Natural killer cell treated with Interleukin-12 subunit alpha and Interleukin-12 subunit beta and Interleukin-15 and Interleukin-18, amount 100 ng/mL, for 72 hours (primary cell): ENCODE measurements at regions not wholly inside any gene's neighbourhood (a gene's known extent, or its start where the extent isn't known, plus 50 kb on each side); places are given as distances from the start of the nearest gene placed in this dataset.
"Not testable (repeated sequence)": the region's sequence is repeated elsewhere in the genome, so short reads cannot be mapped to it uniquely, and the experiment has no call there.

Experiments used
- ATAC-seq, 2 donors: fragments of 150-1000 bp; cut with Tn5 transposase in 1 of 2; sonication (Bioruptor Pico), chemical (Tn5 transposase) in 1 of 2; 2 replicates each; pipeline ENCODE4 v1.10.0; 2021
- DNase-seq: peaks from one replicate; pipeline ENCODE4 v3.0.0; 2022; ENCODE audit warnings: low spot score
- H3K27ac Mint-ChIP-seq, 2 donors: 1 replicate in 1 of 2; 2 replicates in 1 of 2; pipeline ENCODE4 v1.8.0; 2022; ENCODE audit warnings: mixed read lengths in 2 of 2, mild to moderate bottlenecking in 1 of 2, moderate library complexity in 1 of 2
- H3K27me3 Mint-ChIP-seq, 2 donors: 1 replicate in 1 of 2; 2 replicates in 1 of 2; pipeline ENCODE4 v1.8.0; 2022; ENCODE audit warnings: mixed read lengths in 2 of 2
- H3K36me3 Mint-ChIP-seq: one replicate; pipeline ENCODE4 v1.8.0; 2022; ENCODE audit warnings: mixed read lengths
- H3K4me1 Mint-ChIP-seq, 2 donors: 1 replicate in 1 of 2; 2 replicates in 1 of 2; pipeline ENCODE4 v1.8.0; 2022; ENCODE audit warnings: low read depth in 2 of 2, mixed read lengths in 2 of 2, mild to moderate bottlenecking in 1 of 2
- H3K4me3 Mint-ChIP-seq: one replicate; pipeline ENCODE4 v1.8.0; 2022; ENCODE audit warnings: mixed read lengths
- H3K9me3 Mint-ChIP-seq: 2 replicates; pipeline ENCODE4 v1.8.0; 2022; ENCODE audit warnings: mixed read lengths

- Mint-ChIP-seq H3K4me1 (peaks cover 5 to 13% of the 10 kb centered on the region in 2 donors), H3K27me3 (no peaks in the 10 kb centered on the region), H3K9me3 (peaks cover 3% of the 10 kb centered on the region), H3K36me3 (peaks cover 31% of the 10 kb centered on the region), H3K4me3 (no peak overlapping the region), H3K27ac (no peak overlapping the region)
- DNase-seq (no peak), ATAC-seq (no peak)
Observed at GRCh38 chr10:5268743-5269142, 72.1 kb downstream of the AKR1C4 start.

- Mint-ChIP-seq H3K27me3 (no peaks in the 10 kb centered on the region), H3K36me3 (peaks cover 34% of the 10 kb centered on the region), H3K4me1 (peaks cover 5 to 13% of the 10 kb centered on the region in 2 donors), H3K4me3 (no peak overlapping the region), H3K9me3 (peaks cover 3% of the 10 kb centered on the region), H3K27ac (no peak overlapping the region)
- no peak for ATAC-seq
- DNase-seq, result no peak
Observed at GRCh38 chr10:5269791-5270190, 73.2 kb downstream of the AKR1C4 start.

DNA sequence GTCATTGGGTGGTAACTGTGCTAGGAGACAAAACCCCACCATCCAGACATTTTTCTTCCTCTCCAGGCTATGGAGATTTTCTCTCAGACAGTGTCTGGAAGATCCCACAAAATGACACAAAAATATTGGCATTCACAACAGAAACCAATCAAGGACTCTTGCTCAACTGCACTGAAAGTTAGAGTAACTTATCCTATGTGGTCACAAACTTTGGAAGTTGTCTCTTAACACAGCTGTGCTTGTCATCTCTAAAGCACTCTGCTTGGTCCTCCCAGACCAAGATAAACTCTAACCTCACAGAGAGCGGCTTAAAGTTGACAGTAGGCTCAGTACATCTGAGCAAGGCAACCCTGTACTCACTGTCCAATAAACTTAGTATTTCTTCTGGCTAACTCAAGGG is 74.9 kb downstream of the AKR1C4 start:
- Mint-ChIP-seq H3K27me3 (no peaks in the 10 kb centered on the region), H3K4me3 (no peak overlapping the region), H3K27ac (no peak overlapping the region), H3K4me1 (peaks cover 5 to 13% of the 10 kb centered on the region in 2 donors), H3K9me3 (peaks cover 3% of the 10 kb centered on the region), H3K36me3 (peaks cover 25% of the 10 kb centered on the region)
- DNase-seq (no peak), ATAC-seq (no peak)

- H3K27me3 Mint-ChIP-seq, result no peaks in the 10 kb centered on the region
- H3K4me1 Mint-ChIP-seq, result peaks cover 5 to 13% of the 10 kb centered on the region in 2 donors
- ATAC-seq (no peak), DNase-seq (no peak)
- H3K4me3 Mint-ChIP-seq, result no peak overlapping the region
- H3K27ac Mint-ChIP-seq, result peak overlapping the region in 1 of 2 donors; percentile 48
- peaks cover 20% of the 10 kb centered on the region for H3K36me3 Mint-ChIP-seq
- H3K9me3 Mint-ChIP-seq, result no peaks in the 10 kb centered on the region
Observed at GRCh38 chr10:5272065-5272803, 75.6 kb downstream of the AKR1C4 start.

DNA sequence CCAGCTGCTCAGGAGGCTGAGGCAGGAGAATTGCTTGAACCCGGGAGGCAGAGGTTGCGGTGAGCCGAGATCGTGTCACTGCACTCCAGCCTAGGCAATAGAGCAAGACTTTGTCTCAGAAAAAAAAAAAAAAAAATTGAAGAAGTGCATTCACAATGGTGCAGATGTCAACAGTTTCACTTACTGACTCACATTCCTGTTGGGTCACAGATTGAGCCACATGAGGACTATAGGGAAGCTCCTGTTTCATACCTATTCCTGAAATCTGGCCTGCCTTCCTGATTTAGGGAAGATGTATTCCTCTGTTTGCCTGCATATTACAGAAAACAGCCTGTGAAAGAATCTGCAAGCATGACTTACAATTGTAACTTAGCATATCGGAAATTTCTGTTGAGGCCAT is 78.2 kb downstream of the AKR1C4 start:
- Mint-ChIP-seq H3K27ac (no peak overlapping the region), H3K9me3 (no peaks in the 10 kb centered on the region), H3K27me3 (peaks cover 0 to 7% of the 10 kb centered on the region in 2 donors), H3K36me3 (peaks cover 30% of the 10 kb centered on the region), H3K4me3 (no peak overlapping the region), H3K4me1 (peaks cover 11 to 18% of the 10 kb centered on the region in 2 donors)
- DNase-seq (no peak), ATAC-seq (no peak)

GRCh38 chr10:5281356-5281755 is 83.4 kb upstream of the UCN3 start:
- peaks cover 41 to 56% of the 10 kb centered on the region in 2 donors for H3K4me1 Mint-ChIP-seq
- H3K9me3 Mint-ChIP-seq, result no peaks in the 10 kb centered on the region
- H3K36me3 Mint-ChIP-seq, result peaks cover 49% of the 10 kb centered on the region
- H3K27me3 Mint-ChIP-seq, result peaks cover 0 to 7% of the 10 kb centered on the region in 2 donors
- peak overlapping the region; percentile 48 for H3K4me3 Mint-ChIP-seq
- no peak for DNase-seq
- ATAC-seq, result no peak
- H3K27ac Mint-ChIP-seq, result no peak overlapping the region

- DNase-seq, result no peak
Observed at GRCh38 chr10:5282137-5282536, 82.6 kb upstream of the UCN3 start.

GRCh38 chr10:5283305-5284158 is 81.2 kb upstream of the UCN3 start:
- Mint-ChIP-seq H3K27ac (peak overlapping the region; percentile 87 to 93), H3K9me3 (no peaks in the 10 kb centered on the region), H3K27me3 (peaks cover 0 to 4% of the 10 kb centered on the region in 2 donors), H3K36me3 (peaks cover 41% of the 10 kb centered on the region), H3K4me3 (peak overlapping the region; percentile 78), H3K4me1 (peaks cover 48 to 68% of the 10 kb centered on the region in 2 donors)
- ATAC-seq (peak; percentile 74 to 80), DNase-seq (peak; percentile 69)

More at GRCh38 chr10:5282137-5282536, 82.6 kb upstream of the UCN3 start:
- H3K36me3 Mint-ChIP-seq, result peaks cover 47% of the 10 kb centered on the region
- peaks cover 0 to 7% of the 10 kb centered on the region in 2 donors for H3K27me3 Mint-ChIP-seq
- peak overlapping the region; percentile 18 to 93 for H3K27ac Mint-ChIP-seq
- ATAC-seq, result no peak
- H3K9me3 Mint-ChIP-seq, result no peaks in the 10 kb centered on the region
- H3K4me1 Mint-ChIP-seq, result peaks cover 47 to 64% of the 10 kb centered on the region in 2 donors
- H3K4me3 Mint-ChIP-seq, result peak overlapping the region; percentile 61

DNA sequence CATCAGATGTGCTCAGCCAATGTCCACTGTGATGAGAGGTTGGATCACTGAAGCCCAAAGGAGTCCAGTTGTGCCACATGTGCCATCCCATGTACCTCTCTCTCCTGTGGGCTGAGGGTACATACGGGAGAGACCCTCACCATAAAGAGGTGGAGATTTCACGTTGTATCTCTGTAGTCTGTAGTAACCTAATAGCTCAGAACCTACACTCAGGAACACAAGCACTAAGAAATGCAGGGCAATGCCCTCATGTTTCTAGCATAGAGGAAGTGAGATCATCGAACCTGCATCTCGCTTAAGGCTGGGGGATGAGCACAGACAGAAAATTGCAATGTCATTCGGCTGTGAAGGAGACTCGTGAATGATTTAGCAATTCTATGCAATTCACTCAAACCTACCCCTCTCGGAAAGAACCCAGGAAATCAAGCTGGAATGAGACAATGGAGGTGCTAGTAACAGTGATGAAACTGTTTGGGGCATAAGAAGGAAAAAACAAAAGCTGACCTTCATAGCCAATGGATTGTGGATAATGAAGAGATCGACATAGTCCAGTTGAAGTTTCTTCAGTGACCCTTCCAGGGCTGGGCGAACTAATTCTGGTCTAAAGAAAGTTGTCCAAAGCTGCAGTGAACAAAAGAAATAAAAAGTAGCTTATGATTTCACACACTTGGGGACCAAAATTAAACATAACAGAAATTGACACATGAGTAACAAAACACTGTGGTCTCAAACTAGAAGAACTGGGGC is 80.3 kb upstream of the UCN3 start:
- H3K36me3 Mint-ChIP-seq, result peaks cover 45% of the 10 kb centered on the region
- peaks cover 53 to 72% of the 10 kb centered on the region in 2 donors for H3K4me1 Mint-ChIP-seq
- H3K4me3 Mint-ChIP-seq, result peak overlapping the region; percentile 78
- peak overlapping the region; percentile 87 to 93 for H3K27ac Mint-ChIP-seq
- DNase-seq (peak; percentile 77), ATAC-seq (peak; percentile 92 to 93)
- no peaks in the 10 kb centered on the region for H3K9me3 Mint-ChIP-seq
- H3K27me3 Mint-ChIP-seq, result no peaks in the 10 kb centered on the region

- ATAC-seq (no peak), DNase-seq (no peak)
- H3K27me3 Mint-ChIP-seq, result no peaks in the 10 kb centered on the region
- H3K9me3 Mint-ChIP-seq, result peaks cover under 1% of the 10 kb centered on the region
- H3K4me1 Mint-ChIP-seq, result peaks cover 52 to 66% of the 10 kb centered on the region in 2 donors
- H3K27ac Mint-ChIP-seq, result peak overlapping the region; percentile 87 to 93
- peaks cover 41% of the 10 kb centered on the region for H3K36me3 Mint-ChIP-seq
- H3K4me3 Mint-ChIP-seq, result peak overlapping the region; percentile 78
Observed at GRCh38 chr10:5285186-5285585, 79.6 kb upstream of the UCN3 start.

DNA sequence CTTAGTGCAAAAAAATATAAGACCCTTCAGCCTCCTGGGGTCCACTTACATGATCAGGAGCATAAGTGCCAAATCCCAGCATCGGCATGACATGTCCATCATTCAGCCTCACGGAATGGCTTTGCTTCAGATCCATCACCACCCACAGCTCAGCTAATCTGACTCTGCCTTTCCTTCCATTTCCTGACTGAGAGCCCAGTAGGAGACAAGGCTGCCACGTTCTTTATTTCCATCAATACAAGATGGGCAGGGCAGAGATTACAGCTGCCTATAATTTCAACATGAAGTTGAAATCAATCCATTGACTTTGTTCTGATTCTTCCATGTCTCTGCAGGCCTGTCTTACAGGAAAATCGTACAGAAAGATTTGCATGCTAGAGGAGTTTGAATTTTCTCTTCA is 76.4 kb upstream of the UCN3 start:
- Mint-ChIP-seq H3K27ac (peak overlapping the region; percentile 99), H3K4me3 (no peak overlapping the region), H3K9me3 (peaks cover 4% of the 10 kb centered on the region), H3K36me3 (peaks cover 41% of the 10 kb centered on the region), H3K4me1 (peaks cover 70 to 79% of the 10 kb centered on the region in 2 donors), H3K27me3 (no peaks in the 10 kb centered on the region)
- ATAC-seq (no peak), DNase-seq (no peak)

DNA sequence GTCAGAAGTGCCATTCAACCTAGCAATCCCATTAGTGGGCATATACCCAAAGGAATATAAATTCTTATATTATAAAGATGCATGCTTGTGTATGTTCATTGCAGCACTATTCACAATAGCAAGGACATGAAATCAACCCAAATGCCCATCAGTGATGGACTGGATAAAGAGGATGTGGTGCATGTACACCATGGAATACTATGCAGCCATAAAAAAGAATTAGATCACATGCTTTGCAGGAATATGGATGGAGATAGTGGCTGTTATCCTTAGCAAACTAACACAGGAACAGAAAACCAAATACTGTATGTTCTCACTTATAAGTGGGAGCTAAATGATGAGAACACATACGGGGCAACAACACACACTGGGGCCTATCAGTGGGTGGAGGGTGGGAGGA is 75.5 kb upstream of the UCN3 start:
- H3K4me3 Mint-ChIP-seq, ATAC-seq, H3K9me3 Mint-ChIP-seq, H3K27me3 Mint-ChIP-seq, DNase-seq: not testable (repeated sequence)
- Mint-ChIP-seq H3K4me1 (peaks cover 70 to 79% of the 10 kb centered on the region in 2 donors), H3K36me3 (peaks cover 47% of the 10 kb centered on the region), H3K27ac (peak overlapping the region; percentile 99)

DNA sequence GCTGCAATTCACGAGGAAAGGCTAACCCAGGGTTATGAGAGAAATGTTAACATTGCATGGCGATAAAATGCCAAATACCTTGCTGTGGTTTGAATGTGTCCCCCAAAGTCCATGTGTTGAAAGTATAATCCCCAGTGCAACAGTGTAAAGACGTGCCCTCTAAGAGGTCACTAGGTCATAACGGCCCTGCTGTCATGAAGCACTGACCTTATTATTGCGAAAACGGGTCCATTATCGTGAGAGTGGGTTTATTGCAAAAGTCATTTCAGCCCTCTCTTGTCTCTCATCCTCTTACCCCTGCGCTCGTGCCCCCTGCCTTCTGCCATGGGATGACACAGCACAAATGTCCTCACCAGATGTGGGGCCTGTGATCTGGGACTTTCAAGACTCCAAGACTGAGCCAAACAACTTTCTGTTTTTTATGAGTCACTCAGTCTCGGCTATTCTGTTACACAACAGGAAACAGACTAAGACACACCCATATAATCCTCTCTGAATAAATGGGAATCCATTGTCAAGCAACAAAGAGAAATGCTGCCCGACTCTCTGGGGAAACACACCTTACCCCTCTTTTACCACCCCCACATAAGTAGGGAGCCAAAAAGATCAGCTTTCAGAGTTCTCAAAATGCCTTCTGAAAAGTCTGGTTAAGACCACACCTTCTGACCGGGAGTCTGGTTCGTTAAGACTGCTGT is 73.1 kb upstream of the UCN3 start:
- peaks cover 77 to 78% of the 10 kb centered on the region in 2 donors for H3K4me1 Mint-ChIP-seq
- H3K9me3 Mint-ChIP-seq, result peaks cover 7% of the 10 kb centered on the region
- peak; percentile 89 to 96 for ATAC-seq
- peaks cover 41% of the 10 kb centered on the region for H3K36me3 Mint-ChIP-seq
- no peaks in the 10 kb centered on the region for H3K27me3 Mint-ChIP-seq
- peak overlapping the region; percentile 99 for H3K27ac Mint-ChIP-seq
- peak; percentile 91 for DNase-seq
- peak overlapping the region; percentile 89 for H3K4me3 Mint-ChIP-seq
